GM23248 (cell line): ENCODE measurements at regions not wholly inside any gene's neighbourhood (a gene's known extent, or its start where the extent isn't known, plus 50 kb on each side); places are given as distances from the start of the nearest gene placed in this dataset.

Experiments
- EZH2 ChIP-seq: fragments of 200-600 bp; sonication (generic); IDR thresholded peaks from 2 replicates; pipeline ENCODE4 v1.6.1; 2018; ENCODE audit warnings: antibody characterized with exemption, mild to moderate bottlenecking; ENCODE audit not compliant: insufficient read depth, poor library complexity, severe bottlenecking
- EZH2phosphoT487 ChIP-seq: fragments of 200-600 bp; sonication (generic); IDR thresholded peaks from 2 replicates; pipeline ENCODE4 v1.6.1; 2018; ENCODE audit warnings: antibody characterized with exemption, moderate library complexity, mild to moderate bottlenecking, low read depth; ENCODE audit not compliant: insufficient read depth

DNA sequence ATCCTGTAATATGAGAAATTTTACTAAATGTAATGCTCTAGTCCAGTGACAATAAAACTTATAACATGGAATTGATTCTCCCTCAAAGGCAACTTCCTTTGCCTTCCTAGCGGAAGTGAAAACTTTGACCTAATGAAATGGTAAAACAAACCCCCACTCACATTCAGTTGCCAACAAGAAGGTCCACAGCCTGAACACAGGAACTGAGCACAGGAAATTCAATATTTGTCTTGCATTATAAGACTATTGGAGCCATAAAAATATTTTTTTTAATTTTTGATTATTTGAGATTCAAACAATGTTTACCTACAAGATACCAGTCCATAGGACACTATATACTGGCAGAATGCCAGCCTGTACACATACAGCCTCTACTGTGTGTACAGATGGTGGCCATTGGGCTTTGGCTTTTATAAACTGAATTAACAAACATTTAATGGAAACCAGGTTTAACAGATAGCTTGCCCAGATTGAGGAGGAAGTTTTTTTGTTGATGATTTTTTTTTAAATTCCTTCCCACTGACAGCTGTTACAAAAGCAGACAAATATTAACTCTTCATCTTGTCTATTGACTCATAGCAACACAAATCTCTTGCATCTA, 481.5 kb upstream of the JAG1 start:
- TF ChIP-seq EZH2 (no peak), EZH2phosphoT487 (no peak)
